Chondrocyte (in vitro differentiated cells): ENCODE measurements at regions not wholly inside any gene's neighbourhood (a gene's known extent, or its start where the extent isn't known, plus 50 kb on each side); places are given as distances from the start of the nearest gene placed in this dataset.

Experiments used
- DNase-seq: peaks from one replicate; pipeline ENCODE4 v3.0.0; 2021; ENCODE audit warnings: mixed read lengths, low spot score
- H3K27ac Mint-ChIP-seq: one replicate; pipeline ENCODE4 v1.8.0; 2021; ENCODE audit warnings: mild to moderate bottlenecking, moderate library complexity, mixed read lengths; ENCODE audit not compliant: unreplicated experiment
- H3K27me3 Mint-ChIP-seq: 2 replicates; pipeline ENCODE4 v1.8.0; 2021; ENCODE audit warnings: low read depth, mixed read lengths
- H3K36me3 Mint-ChIP-seq: 2 replicates; pipeline ENCODE4 v1.8.0; 2021; ENCODE audit warnings: low read depth, mixed read lengths
- H3K4me1 Mint-ChIP-seq: 2 replicates; pipeline ENCODE4 v1.8.0; 2021; ENCODE audit warnings: low read depth, mild to moderate bottlenecking, mixed read lengths
- H3K4me3 Mint-ChIP-seq: one replicate; pipeline ENCODE4 v1.8.0; 2021; ENCODE audit warnings: mild to moderate bottlenecking, moderate library complexity, mixed read lengths; ENCODE audit not compliant: unreplicated experiment
- H3K9me3 Mint-ChIP-seq: 2 replicates; pipeline ENCODE4 v1.8.0; 2021; ENCODE audit warnings: low read depth, mixed read lengths
- TF ChIP-seq, protein P1 (sequence below): fragments of 200-600 bp; sonication (generic); IDR thresholded peaks from 2 replicates; pipeline ENCODE4 v1.5.0; 2021; ENCODE audit warnings: antibody characterized with exemption, mild to moderate bottlenecking, moderate library complexity

DNA sequence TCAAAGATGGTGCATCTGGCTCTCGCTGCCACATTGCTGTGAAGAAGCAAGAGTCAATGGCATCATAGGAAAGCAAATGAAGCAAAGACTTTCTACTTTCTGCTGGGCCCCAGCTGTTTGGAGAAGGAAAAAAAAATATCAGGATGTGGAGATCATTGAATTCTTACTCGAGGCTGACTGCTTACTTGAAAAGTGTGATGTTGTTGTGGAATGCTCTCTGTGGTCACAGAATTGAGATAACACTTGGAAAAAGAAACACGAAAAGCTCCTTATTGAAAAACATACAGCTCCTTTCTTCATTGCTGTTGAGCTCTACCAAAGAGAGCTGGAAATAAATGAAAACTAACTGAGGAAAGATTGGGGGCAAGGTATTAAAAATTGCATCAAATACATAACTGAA is 157.4 kb upstream of the TBX20 start:
- no peak overlapping the region for H3K4me3 Mint-ChIP-seq
- H3K27ac Mint-ChIP-seq = no peak overlapping the region
- no peaks in the 10 kb centered on the region for H3K4me1 Mint-ChIP-seq
- H3K36me3 Mint-ChIP-seq = no peaks in the 10 kb centered on the region
- no peak for DNase-seq
- no peaks in the 10 kb centered on the region for H3K9me3 Mint-ChIP-seq
- TF ChIP-seq, protein P1, sequence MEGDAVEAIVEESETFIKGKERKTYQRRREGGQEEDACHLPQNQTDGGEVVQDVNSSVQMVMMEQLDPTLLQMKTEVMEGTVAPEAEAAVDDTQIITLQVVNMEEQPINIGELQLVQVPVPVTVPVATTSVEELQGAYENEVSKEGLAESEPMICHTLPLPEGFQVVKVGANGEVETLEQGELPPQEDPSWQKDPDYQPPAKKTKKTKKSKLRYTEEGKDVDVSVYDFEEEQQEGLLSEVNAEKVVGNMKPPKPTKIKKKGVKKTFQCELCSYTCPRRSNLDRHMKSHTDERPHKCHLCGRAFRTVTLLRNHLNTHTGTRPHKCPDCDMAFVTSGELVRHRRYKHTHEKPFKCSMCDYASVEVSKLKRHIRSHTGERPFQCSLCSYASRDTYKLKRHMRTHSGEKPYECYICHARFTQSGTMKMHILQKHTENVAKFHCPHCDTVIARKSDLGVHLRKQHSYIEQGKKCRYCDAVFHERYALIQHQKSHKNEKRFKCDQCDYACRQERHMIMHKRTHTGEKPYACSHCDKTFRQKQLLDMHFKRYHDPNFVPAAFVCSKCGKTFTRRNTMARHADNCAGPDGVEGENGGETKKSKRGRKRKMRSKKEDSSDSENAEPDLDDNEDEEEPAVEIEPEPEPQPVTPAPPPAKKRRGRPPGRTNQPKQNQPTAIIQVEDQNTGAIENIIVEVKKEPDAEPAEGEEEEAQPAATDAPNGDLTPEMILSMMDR = no peak
- peaks cover 26% of the 10 kb centered on the region for H3K27me3 Mint-ChIP-seq

DNA sequence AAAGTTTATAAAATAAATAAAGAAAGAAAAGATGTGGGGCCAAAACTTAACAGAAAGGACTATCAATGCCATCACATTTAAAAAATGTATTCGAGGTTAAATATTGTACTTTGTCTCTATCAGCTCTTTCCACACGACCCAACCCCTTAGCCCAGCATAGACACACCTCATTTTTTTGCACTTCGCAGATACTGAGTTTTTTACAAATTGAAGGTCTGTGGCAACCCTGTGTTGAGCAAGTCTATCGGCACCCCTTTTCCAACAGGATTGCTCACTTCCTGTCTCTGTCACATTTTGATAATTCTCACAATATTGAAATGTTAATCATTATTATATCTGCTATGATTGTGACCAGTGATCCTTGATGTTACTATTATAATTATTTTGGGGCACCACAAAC is 151.6 kb upstream of the TBX20 start:
- Mint-ChIP-seq H3K4me3 (no peak overlapping the region), H3K9me3 (no peaks in the 10 kb centered on the region), H3K4me1 (no peaks in the 10 kb centered on the region), H3K36me3 (no peaks in the 10 kb centered on the region), H3K27me3 (peaks cover 11% of the 10 kb centered on the region), H3K27ac (no peak overlapping the region)
- no peak for DNase-seq
- TF ChIP-seq, protein P1 = no peak

DNA sequence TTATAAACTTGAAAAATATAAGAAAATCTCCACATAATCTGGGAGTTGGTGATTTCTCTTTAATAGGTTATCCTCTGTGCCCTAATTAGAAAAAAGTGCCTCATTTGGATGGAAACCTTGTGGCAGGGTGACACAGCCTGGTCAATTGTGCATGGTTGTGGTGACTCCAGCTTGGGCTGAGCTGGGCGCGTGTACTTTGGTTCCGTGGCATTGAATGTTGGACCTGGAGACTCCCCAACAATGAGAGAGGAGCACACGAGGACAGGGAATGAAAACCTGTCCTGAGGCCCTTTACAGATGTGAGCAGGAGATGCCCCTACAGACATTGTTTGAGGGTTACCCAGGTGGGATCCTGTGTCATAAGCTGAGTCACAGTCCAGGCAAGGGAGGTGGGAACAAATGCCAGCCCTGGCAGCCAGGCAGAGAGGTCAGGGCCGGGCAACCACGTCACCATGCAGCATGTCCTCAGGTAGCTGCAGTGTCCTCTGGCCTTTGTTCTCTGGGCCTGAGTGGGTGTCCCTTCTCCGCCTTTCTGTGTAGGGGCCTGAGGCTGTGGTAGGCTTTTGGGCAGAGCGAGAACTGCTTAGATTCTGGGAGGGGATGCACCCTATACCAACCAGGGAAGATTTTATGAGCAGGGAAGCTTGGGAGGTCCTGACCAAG is 147.4 kb upstream of the TBX20 start:
- Mint-ChIP-seq H3K27me3 (peaks cover 4% of the 10 kb centered on the region), H3K27ac (no peak overlapping the region), H3K36me3 (no peaks in the 10 kb centered on the region), H3K4me3 (no peak overlapping the region), H3K4me1 (no peaks in the 10 kb centered on the region), H3K9me3 (peaks cover 3% of the 10 kb centered on the region)
- TF ChIP-seq, protein P1 = no peak
- DNase-seq = no peak

DNA sequence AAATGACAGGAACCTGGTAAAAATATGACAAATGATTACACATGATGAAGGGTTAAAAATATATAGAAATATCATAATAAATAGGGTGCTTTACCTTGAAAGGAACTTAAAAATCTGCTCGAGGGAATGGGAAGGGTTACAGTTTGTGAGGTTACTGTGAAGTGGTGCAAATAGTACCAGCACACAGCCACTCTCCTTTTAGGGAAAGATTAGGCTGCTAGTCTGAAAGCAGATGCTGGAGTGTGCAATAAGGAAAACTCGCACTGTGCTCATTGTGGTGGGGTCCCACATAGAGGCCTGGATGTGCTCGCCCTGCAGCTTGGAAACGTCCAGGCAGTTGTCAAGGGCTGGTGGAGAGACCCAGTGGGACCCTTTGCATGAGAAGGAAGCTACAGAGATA is 145.9 kb upstream of the TBX20 start:
- Mint-ChIP-seq H3K27me3 (peaks cover 7% of the 10 kb centered on the region), H3K9me3 (peaks cover 3% of the 10 kb centered on the region), H3K4me3 (no peak overlapping the region), H3K36me3 (no peaks in the 10 kb centered on the region), H3K4me1 (no peaks in the 10 kb centered on the region), H3K27ac (no peak overlapping the region)
- TF ChIP-seq, protein P1 = no peak
- DNase-seq = no peak

DNA sequence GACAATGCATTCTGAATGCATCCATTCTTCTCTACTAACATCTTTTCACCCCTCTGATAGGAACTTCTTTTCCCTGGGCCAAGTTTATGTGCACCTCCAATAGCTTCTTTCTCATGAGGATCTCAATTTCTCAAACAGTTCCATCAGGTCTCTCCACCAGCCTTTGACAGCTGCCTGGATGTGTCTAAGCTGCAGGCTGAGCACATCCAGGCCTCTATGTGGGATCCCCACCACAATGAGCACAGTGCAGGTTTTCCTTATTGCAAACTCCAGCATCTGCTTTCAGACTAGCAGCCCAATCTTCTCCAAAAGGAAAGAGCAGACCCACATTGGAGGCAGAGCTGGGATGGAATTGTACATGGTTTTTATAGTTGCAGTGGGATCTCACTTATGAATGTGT is 145.3 kb upstream of the TBX20 start:
- H3K27me3 Mint-ChIP-seq = peaks cover 8% of the 10 kb centered on the region
- no peak overlapping the region for H3K27ac Mint-ChIP-seq
- no peaks in the 10 kb centered on the region for H3K4me1 Mint-ChIP-seq
- H3K4me3 Mint-ChIP-seq = no peak overlapping the region
- TF ChIP-seq, protein P1 = no peak
- H3K36me3 Mint-ChIP-seq = no peaks in the 10 kb centered on the region
- DNase-seq = no peak
- peaks cover 3% of the 10 kb centered on the region for H3K9me3 Mint-ChIP-seq
